CD4-positive, CD25-positive, alpha-beta regulatory T cell (primary cell): ENCODE measurements at regions not wholly inside any gene's neighbourhood (a gene's known extent, or its start where the extent isn't known, plus 50 kb on each side); places are given as distances from the start of the nearest gene placed in this dataset.
A peak's percentile ranks its signal among the peaks of the same experiment; 100 is the strongest.

Experiments
- ATAC-seq, 2 donors: fragments of 150-1000 bp; cut with Tn5 transposase; one replicate each; pipeline ENCODE4 v1.10.0; 2021; ENCODE audit warnings: low read depth in 2 of 2, moderate number of reproducible peaks in 2 of 2, moderate library complexity in 1 of 2
- DNase-seq, 3 donors: peaks; one replicate each; pipeline versions ENCODE4 v3.0.0 to v3.0.0-alpha.2; 2012 to 2022; ENCODE audit warnings: mixed read lengths in 1 of 3
- H3K27ac ChIP-seq: one replicate; pipeline ENCODE4 v1.7.0; 2013; ENCODE audit warnings: mild to moderate bottlenecking, low read length; ENCODE audit not compliant: insufficient read depth, poor library complexity, severe bottlenecking
- H3K27me3 ChIP-seq: one replicate; pipeline ENCODE4 v1.7.0; 2013; ENCODE audit warnings: low read length; ENCODE audit not compliant: control insufficient read depth, insufficient read depth
- H3K36me3 ChIP-seq: one replicate; pipeline ENCODE4 v1.7.0; 2013; ENCODE audit warnings: mild to moderate bottlenecking, low read length, moderate library complexity; ENCODE audit not compliant: control insufficient read depth, insufficient read depth
- H3K4me1 ChIP-seq: 2 replicates; pipeline ENCODE4 v1.7.0; 2013; ENCODE audit warnings: mild to moderate bottlenecking, low read length; ENCODE audit not compliant: insufficient read depth, control insufficient read depth, poor library complexity, severe bottlenecking
- H3K4me3 ChIP-seq: one replicate; pipeline ENCODE4 v1.7.0; 2013; ENCODE audit warnings: low read depth, mild to moderate bottlenecking, low read length, moderate library complexity
- H3K9me3 ChIP-seq, 2 experiments: 1 replicate in 1 of 2; 2 replicates in 1 of 2; pipeline ENCODE4 v1.7.0; 2013; ENCODE audit warnings: low read length in 2 of 2, mild to moderate bottlenecking in 1 of 2, moderate library complexity in 1 of 2; ENCODE audit not compliant: control insufficient read depth in 2 of 2
- H3K27ac Mint-ChIP-seq, 3 donors: one replicate each; pipeline ENCODE4 v1.8.0; 2020 to 2022; ENCODE audit warnings: mild to moderate bottlenecking in 3 of 3, mixed read lengths in 3 of 3, moderate library complexity in 2 of 3
- H3K27me3 Mint-ChIP-seq: one replicate; pipeline ENCODE4 v1.8.0; 2022; ENCODE audit warnings: mild to moderate bottlenecking, mixed read lengths
- H3K36me3 Mint-ChIP-seq: one replicate; pipeline ENCODE4 v1.8.0; 2020; ENCODE audit warnings: mixed read lengths
- H3K4me1 Mint-ChIP-seq, 4 donors: one replicate each; pipeline ENCODE4 v1.8.0; 2020 to 2022; ENCODE audit warnings: mixed read lengths in 4 of 4, mild to moderate bottlenecking in 1 of 4
- H3K4me3 Mint-ChIP-seq, 4 donors: one replicate each; pipeline ENCODE4 v1.8.0; 2020 to 2022; ENCODE audit warnings: mild to moderate bottlenecking in 4 of 4, mixed read lengths in 4 of 4, moderate library complexity in 3 of 4
- H3K9me3 Mint-ChIP-seq, 7 donors: one replicate each; pipeline ENCODE4 v1.8.0; 2020 to 2022; ENCODE audit warnings: mixed read lengths in 7 of 7, mild to moderate bottlenecking in 3 of 7, moderate library complexity in 2 of 7

DNA sequence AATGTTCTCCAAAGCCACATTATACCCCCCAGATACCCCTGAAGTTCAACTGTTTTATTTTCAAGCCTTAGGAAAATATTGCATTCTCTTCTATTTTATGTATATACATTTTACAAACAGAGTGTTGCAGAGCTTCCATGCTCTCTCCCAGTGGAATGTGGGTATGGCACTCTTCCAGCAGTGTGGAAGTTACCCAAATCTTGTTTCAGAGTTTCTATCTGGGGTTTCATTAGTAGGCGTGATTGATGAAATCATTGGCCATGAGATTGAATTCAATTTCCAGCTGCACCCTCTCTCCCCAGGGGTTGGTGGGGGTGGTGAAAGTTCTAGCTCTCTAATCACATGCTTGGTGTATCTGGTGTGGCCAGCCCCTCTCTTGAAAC, 350.4 kb downstream of the RPS24 start:
- no peak for DNase-seq
- Mint-ChIP-seq H3K36me3 (no peaks in the 10 kb centered on the region), H3K27me3 (peaks cover 14% of the 10 kb centered on the region), H3K4me3 (no peak overlapping the region), H3K27ac (no peak overlapping the region), H3K9me3 (peaks cover 0 to 1% (median 0%) of the 10 kb centered on the region in 7 donors), H3K4me1 (no peaks in the 10 kb centered on the region)
- H3K9me3 ChIP-seq: no peaks in the 10 kb centered on the region
- no peaks in the 10 kb centered on the region for H3K36me3 ChIP-seq
- ATAC-seq: no peak
- no peak overlapping the region for H3K27ac ChIP-seq
- no peaks in the 10 kb centered on the region for H3K27me3 ChIP-seq
- H3K4me3 ChIP-seq: no peak overlapping the region
- H3K4me1 ChIP-seq: no peaks in the 10 kb centered on the region

DNA sequence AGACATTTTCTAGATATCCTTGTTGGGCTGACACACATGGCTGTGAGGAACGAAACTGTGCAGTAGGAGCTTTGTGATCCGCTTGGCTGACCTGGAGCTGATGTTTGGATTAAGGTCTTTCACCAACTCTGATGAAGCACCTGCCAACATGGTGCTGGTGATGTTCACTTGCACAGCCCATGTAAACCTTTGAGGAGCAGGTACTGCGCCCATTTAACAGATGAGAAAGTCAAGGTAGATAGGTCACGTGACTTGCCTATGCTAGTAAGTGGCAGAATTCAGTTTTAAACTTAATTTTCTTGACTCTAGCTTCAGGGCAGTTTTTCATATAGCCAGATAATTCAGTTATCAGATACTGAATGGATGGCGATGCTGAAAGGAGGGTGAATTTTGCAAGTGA, 351.9 kb downstream of the RPS24 start:
- Mint-ChIP-seq H3K27me3 (peaks cover 13% of the 10 kb centered on the region), H3K4me3 (no peak overlapping the region), H3K9me3 (peaks cover 0 to 1% (median 0%) of the 10 kb centered on the region in 7 donors)

DNA sequence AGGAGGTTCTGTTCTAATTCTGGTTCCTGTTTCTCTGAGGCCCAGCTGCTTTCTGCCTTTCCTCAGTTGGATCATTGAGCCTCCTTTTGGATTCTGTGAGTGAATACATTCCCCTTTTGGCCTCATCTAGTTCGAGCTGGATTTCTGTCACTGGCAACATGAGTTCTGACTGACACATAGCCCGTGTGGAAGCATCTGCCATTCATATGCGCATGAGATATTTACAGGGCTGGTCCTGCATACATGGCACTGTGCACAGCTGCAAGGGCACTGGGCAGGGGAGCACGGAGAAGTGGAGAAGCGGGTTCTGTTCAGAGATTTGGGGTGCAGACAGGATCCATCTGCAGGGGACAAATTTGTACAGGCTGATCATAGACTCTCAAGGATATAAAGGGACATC, 352.8 kb downstream of the RPS24 start:
- peaks cover 0 to 1% (median 0%) of the 10 kb centered on the region in 7 donors for H3K9me3 Mint-ChIP-seq

More for the DNA sequence above, 351.9 kb downstream of the RPS24 start:
- no peak for DNase-seq
- H3K4me1 ChIP-seq: no peaks in the 10 kb centered on the region
- H3K4me3 ChIP-seq: no peak overlapping the region
- no peaks in the 10 kb centered on the region for H3K9me3 ChIP-seq
- Mint-ChIP-seq H3K36me3 (no peaks in the 10 kb centered on the region), H3K27ac (no peak overlapping the region), H3K4me1 (no peaks in the 10 kb centered on the region)
- no peaks in the 10 kb centered on the region for H3K36me3 ChIP-seq
- no peaks in the 10 kb centered on the region for H3K27me3 ChIP-seq
- no peak overlapping the region for H3K27ac ChIP-seq
- ATAC-seq: no peak

DNA sequence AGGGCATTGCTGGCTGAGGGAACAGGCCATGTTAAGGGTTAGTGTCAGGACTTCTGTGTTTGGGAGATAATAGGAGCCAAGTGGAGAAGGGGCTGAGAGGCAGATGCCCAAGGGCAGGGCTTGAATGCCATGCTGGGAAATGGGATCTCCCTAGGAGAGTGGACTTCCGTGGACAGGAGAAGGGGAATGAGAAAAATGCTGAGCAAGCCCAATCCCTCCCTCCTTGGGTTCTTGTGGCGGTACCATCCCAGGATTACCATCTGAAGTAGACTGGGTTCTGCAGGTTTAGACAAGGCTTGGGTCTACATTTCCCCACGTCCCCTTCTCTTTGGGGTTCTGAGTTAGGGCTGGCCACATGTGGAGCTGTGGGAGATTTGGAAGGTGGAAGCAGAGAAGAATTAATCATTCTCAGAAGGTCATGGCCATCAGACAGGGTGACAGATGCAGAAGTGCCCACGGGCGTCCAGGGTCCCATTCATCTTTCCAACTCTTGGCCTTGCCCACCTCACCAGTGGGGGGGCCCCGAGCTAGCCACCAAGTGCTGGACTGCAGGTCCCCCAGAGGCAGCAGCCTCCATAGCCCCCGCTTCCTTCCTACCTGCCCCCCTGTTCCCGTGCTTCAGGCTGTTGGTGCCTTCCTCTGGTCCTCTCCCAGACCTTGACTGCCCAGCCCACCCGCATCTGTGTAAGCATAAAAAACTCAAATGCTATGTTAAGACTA, 354.8 kb downstream of the RPS24 start:
- H3K27me3 ChIP-seq: peaks cover 2% of the 10 kb centered on the region
- H3K4me3 ChIP-seq: no peak overlapping the region
- DNase-seq (no peak), ATAC-seq (no peak)
- H3K4me3 Mint-ChIP-seq: no peak overlapping the region
- H3K27ac ChIP-seq: no peak overlapping the region
- no peaks in the 10 kb centered on the region for H3K9me3 ChIP-seq
- H3K27ac Mint-ChIP-seq: no peak overlapping the region
- no peaks in the 10 kb centered on the region for H3K36me3 Mint-ChIP-seq
- peaks cover 6% of the 10 kb centered on the region for H3K27me3 Mint-ChIP-seq
- peaks cover 0 to 1% (median 0%) of the 10 kb centered on the region in 7 donors for H3K9me3 Mint-ChIP-seq
- no peaks in the 10 kb centered on the region for H3K4me1 Mint-ChIP-seq
- H3K4me1 ChIP-seq: no peaks in the 10 kb centered on the region
- H3K36me3 ChIP-seq: no peaks in the 10 kb centered on the region

More for the DNA sequence above, 352.8 kb downstream of the RPS24 start:
- Mint-ChIP-seq H3K4me1 (no peaks in the 10 kb centered on the region), H3K4me3 (no peak overlapping the region), H3K27ac (no peak overlapping the region), H3K27me3 (peaks cover 9% of the 10 kb centered on the region), H3K36me3 (no peaks in the 10 kb centered on the region)
- Histone ChIP-seq H3K36me3 (no peaks in the 10 kb centered on the region), H3K9me3 (no peaks in the 10 kb centered on the region), H3K4me3 (no peak overlapping the region), H3K27ac (no peak overlapping the region), H3K27me3 (no peaks in the 10 kb centered on the region), H3K4me1 (no peaks in the 10 kb centered on the region)
- DNase-seq: no peak
- ATAC-seq: no peak

DNA sequence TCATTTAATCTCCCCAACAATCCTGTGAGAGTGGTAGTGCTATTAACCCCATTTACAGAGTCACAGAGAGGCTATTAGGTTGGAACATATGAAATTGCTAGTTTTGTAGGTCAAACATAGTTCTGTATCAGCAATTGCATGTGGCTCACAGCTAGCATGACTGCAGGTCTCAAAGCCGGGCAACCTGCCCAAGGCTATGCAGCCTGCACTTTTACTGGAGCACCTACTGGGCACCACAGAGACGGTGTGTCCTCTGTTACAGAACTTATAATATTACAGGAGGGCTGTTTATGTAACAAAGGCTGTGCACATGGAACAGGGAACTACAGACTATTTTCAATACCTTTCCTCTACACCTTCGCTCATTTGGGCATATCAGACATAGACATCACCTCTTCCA, 355.8 kb downstream of the RPS24 start:
- Histone ChIP-seq H3K36me3 (no peaks in the 10 kb centered on the region), H3K27me3 (peaks cover 2% of the 10 kb centered on the region), H3K27ac (no peak overlapping the region), H3K9me3 (no peaks in the 10 kb centered on the region), H3K4me1 (no peaks in the 10 kb centered on the region), H3K4me3 (no peak overlapping the region)
- no peak overlapping the region for H3K4me3 Mint-ChIP-seq
- no peaks in the 10 kb centered on the region for H3K4me1 Mint-ChIP-seq
- H3K27ac Mint-ChIP-seq: no peak overlapping the region
- DNase-seq (no peak), ATAC-seq (no peak)
- H3K9me3 Mint-ChIP-seq: peaks cover 0 to 1% (median 0%) of the 10 kb centered on the region in 7 donors
- H3K27me3 Mint-ChIP-seq: peaks cover 4% of the 10 kb centered on the region
- no peaks in the 10 kb centered on the region for H3K36me3 Mint-ChIP-seq

DNA sequence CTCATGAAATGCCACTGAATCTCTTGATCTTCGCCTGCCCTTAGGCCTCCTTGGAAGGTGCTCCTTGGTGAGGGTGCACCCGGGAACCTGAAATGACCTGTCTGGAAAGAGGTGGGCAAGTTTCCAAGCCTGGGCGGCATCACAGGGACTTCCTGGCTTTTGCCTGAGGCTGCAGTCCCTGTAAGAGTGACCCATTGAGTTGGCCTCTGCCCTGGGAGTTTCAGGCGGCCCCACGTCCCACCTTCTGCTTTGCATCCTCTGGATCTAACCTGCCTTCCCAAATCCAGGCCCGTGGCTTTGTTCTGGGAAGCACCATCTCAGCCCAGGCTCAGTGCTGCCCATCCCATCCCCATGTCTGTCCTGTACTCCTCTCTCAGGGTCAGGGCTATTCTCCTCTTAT, 356.4 kb downstream of the RPS24 start:
- Mint-ChIP-seq H3K4me3 (no peak overlapping the region), H3K4me1 (no peaks in the 10 kb centered on the region), H3K27me3 (no peaks in the 10 kb centered on the region), H3K9me3 (peaks cover 0 to 1% (median 0%) of the 10 kb centered on the region in 7 donors), H3K27ac (no peak overlapping the region), H3K36me3 (no peaks in the 10 kb centered on the region)
- Histone ChIP-seq H3K4me1 (no peaks in the 10 kb centered on the region), H3K27me3 (peaks cover 2% of the 10 kb centered on the region), H3K9me3 (no peaks in the 10 kb centered on the region), H3K36me3 (no peaks in the 10 kb centered on the region), H3K4me3 (no peak overlapping the region), H3K27ac (no peak overlapping the region)
- ATAC-seq: peak in 1 of 2 donors; percentile 16
- no peak for DNase-seq

DNA sequence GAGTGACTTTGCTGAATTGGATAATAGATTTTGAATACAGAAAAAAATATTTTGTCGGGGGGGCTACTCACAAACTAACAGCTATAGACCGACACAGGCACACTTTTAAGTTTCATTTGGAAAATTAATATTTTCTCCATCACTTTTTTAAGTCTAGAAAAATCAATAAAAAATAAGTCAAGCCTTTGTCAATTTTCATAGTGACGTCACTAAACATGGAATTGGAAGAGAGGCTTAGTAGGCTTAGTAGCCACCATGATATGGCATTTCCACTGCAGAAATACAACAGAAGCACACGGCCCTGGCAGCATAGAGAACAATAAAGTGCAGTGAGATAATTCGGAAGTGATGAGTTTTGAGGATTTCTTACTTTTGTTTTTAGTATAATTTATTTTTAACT, 357.2 kb downstream of the RPS24 start:
- Histone ChIP-seq H3K27me3 (peaks cover 2% of the 10 kb centered on the region), H3K36me3 (no peaks in the 10 kb centered on the region), H3K4me1 (no peaks in the 10 kb centered on the region), H3K4me3 (no peak overlapping the region), H3K9me3 (no peaks in the 10 kb centered on the region), H3K27ac (no peak overlapping the region)
- Mint-ChIP-seq H3K4me3 (no peak overlapping the region), H3K4me1 (no peaks in the 10 kb centered on the region), H3K27me3 (no peaks in the 10 kb centered on the region), H3K9me3 (peaks cover 0 to 1% (median 0%) of the 10 kb centered on the region in 7 donors), H3K27ac (no peak overlapping the region), H3K36me3 (no peaks in the 10 kb centered on the region)
- no peak for ATAC-seq
- DNase-seq: no peak

DNA sequence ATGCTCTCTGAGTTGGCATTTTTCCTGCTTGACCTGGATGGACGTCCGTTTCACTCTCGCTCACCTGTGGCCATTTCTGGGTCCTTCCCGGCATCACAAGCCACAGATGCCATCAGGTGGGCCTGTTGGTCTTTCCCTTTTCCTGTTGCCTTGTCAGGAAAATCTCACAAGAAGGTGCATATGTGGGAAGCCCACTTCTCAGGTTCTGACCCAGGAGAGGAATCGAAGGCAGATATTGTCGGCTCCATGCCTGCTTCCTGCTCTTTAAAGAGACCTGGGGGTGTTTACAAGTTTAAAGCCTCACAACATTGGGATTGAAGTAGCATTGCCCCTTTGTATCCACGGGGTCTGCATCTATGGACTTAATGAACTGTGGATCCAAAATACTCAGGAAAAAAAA, 357.9 kb downstream of the RPS24 start:
- Histone ChIP-seq H3K27ac (no peak overlapping the region), H3K9me3 (no peaks in the 10 kb centered on the region), H3K36me3 (no peaks in the 10 kb centered on the region), H3K4me3 (no peak overlapping the region), H3K27me3 (peaks cover 2% of the 10 kb centered on the region), H3K4me1 (no peaks in the 10 kb centered on the region)
- Mint-ChIP-seq H3K27me3 (peaks cover 5% of the 10 kb centered on the region), H3K27ac (no peak overlapping the region), H3K9me3 (peaks cover 0 to under 1% (median 0%) of the 10 kb centered on the region in 7 donors), H3K36me3 (no peaks in the 10 kb centered on the region), H3K4me3 (no peak overlapping the region), H3K4me1 (no peaks in the 10 kb centered on the region)
- ATAC-seq (no peak), DNase-seq (no peak)
